ENCODE measurements at regions not wholly inside any gene's neighbourhood (a gene's known extent, or its start where the extent isn't known, plus 50 kb on each side); places are given as distances from the start of the nearest gene placed in this dataset.

- no peak for FAIRE-seq
- in situ Hi-C loops (cut with HindIII; ENCODE audit: extremely low pct_ligation_motif_present, low pct_unique_long_range_greater_than_20kb): no loop called here
- Histone ChIP-seq H2AFZ (ENCODE audit: low read length) (no peak overlapping the region), H3K9me3 (ENCODE audit: low read length) (no peaks in the 10 kb centered on the region), H3K9ac (ENCODE audit: insufficient read depth, low read depth, low read length) (no peak overlapping the region), H3K79me2 (ENCODE audit: insufficient read depth, low read length) (no peaks in the 10 kb centered on the region), H3K4me3 (replicated peaks in 1 of 3; ENCODE audit: insufficient read depth in 1 of 3, low read depth in 2 of 3, low read length in 3 of 3) (no peak overlapping the region), H3K4me2 (ENCODE audit: low read depth, low read length) (no peak overlapping the region), H3K36me3 (replicated peaks in 1 of 2; ENCODE audit: control insufficient read depth in 1 of 2, insufficient read depth in 2 of 2, low read length in 2 of 2) (no peaks in the 10 kb centered on the region), H4K20me1 (ENCODE audit: insufficient read depth, low read length) (no peaks in the 10 kb centered on the region), H3K4me1 (ENCODE audit: insufficient read depth, low read length) (no peaks in the 10 kb centered on the region), H3K27ac (ENCODE audit: extremely low read length, insufficient read depth, low read length) (no peak overlapping the region), H3K27me3 (ENCODE audit: control insufficient read depth in 1 of 2, insufficient read depth in 2 of 2, low read length in 2 of 2) (no peaks in the 10 kb centered on the region)
- peak; percentile 44 for DNase-seq (ENCODE audit: low spot score)
- 40% methylated on average over 6 of the region's 10 CpGs for WGBS (ENCODE audit: low lambda C conversion rate)
- TF ChIP-seq ZNF292 (CRISPR knock-in tag; IDR thresholded peaks at IDR 0.05; ENCODE audit: borderline replicate concordance, low read depth) (no peak), CTCF (CRISPR knock-in tag; IDR thresholded peaks at IDR 0.05) (peak; percentile 82), CEBPG (CRISPR knock-in tag; IDR thresholded peaks at IDR 0.05) (no peak), SMC3 (IDR thresholded peaks at IDR 0.05; ENCODE audit: low read length) (peak; percentile 46; the same call in 1 of the 2 replicates), KLF12 (CRISPR knock-in tag; IDR thresholded peaks at IDR 0.05; ENCODE audit: borderline replicate concordance) (no peak), ZNF546 (CRISPR knock-in tag; conservative IDR thresholded peaks at IDR 0.05) (no peak), ZNF18 (CRISPR knock-in tag; IDR thresholded peaks at IDR 0.05; ENCODE audit: insufficient replicate concordance) (peak; percentile 64), BHLHE40 (IDR thresholded peaks at IDR 0.05; ENCODE audit: low read length) (no peak), ZBTB20 (CRISPR knock-in tag; IDR thresholded peaks at IDR 0.05; ENCODE audit: borderline replicate concordance, low read depth) (no peak), STAG1 (CRISPR knock-in tag; IDR thresholded peaks at IDR 0.05) (peak; percentile 71), SALL1 (CRISPR knock-in tag; IDR thresholded peaks at IDR 0.05) (peak; percentile 33; the same call in 1 of the 2 replicates), ZMYM4 (CRISPR knock-in tag; IDR thresholded peaks at IDR 0.05) (0 out of 2 replicates have a peak, but pooled peaks have one; percentile 20), CHCHD3 (CRISPR knock-in tag; IDR thresholded peaks at IDR 0.05) (no peak), NRL (CRISPR knock-in tag; IDR thresholded peaks at IDR 0.05; ENCODE audit: borderline replicate concordance) (no peak)
- intact Hi-C loops (cut with micrococcal nuclease; ENCODE audit: unreplicated experiment): no loop called here
- ATAC-seq: peak; percentile 99
- ChIA-PET CTCF (ENCODE audit: low intra/inter-chr PET ratio, low total read pairs) (no interaction called here), POLR2A (no interaction called here)
- no TSS peak for BruUV-seq (replicated peaks)
Observed at GRCh38 chr6:103122766-103123601, 1729.5 kb downstream of the GRIK2 start.

All from HepG2 (cell line).